ENCODE measurements at regions not wholly inside any gene's neighbourhood (a gene's known extent, or its start where the extent isn't known, plus 50 kb on each side); places are given as distances from the start of the nearest gene placed in this dataset.
"Not testable (repeated sequence)": the region's sequence is repeated elsewhere in the genome, so short reads cannot be mapped to it uniquely, and the experiment has no call there.

- no peak for DNase-seq
These were observed 218.0 kb downstream of the RBM26 start for GRCh38 chr13:79187917-79188690.

GRCh38 chr13:79185580-79185979 lies 220.5 kb downstream of the RBM26 start:
- DNase-seq: no peak

GRCh38 chr13:79183231-79183630 lies 222.8 kb downstream of the RBM26 start:
- no peak for DNase-seq

- DNase-seq: not testable (repeated sequence)
These were observed 232.4 kb downstream of the RBM26 start for GRCh38 chr13:79173691-79174090.

GRCh38 chr13:79172924-79173323 lies 233.1 kb downstream of the RBM26 start:
- DNase-seq: not testable (repeated sequence)

- no peak for DNase-seq
These were observed 234.7 kb downstream of the RBM26 start for GRCh38 chr13:79171141-79172061.

- no peak for DNase-seq
These were observed 245.2 kb downstream of the RBM26 start for GRCh38 chr13:79160818-79161217.

- no peak for DNase-seq
These were observed 250.2 kb downstream of the RBM26 start for GRCh38 chr13:79155883-79156282.

GRCh38 chr13:79149210-79149609 lies 256.8 kb downstream of the RBM26 start:
- DNase-seq: no peak

- no peak for DNase-seq
These were observed 265.0 kb downstream of the RBM26 start for GRCh38 chr13:79141082-79141481.

GRCh38 chr13:79128158-79128557 lies 277.9 kb downstream of the RBM26 start:
- no peak for DNase-seq

- DNase-seq: no peak
These were observed 279.3 kb downstream of the RBM26 start for GRCh38 chr13:79126706-79127105.

GRCh38 chr13:79124183-79124582 lies 281.9 kb downstream of the RBM26 start:
- DNase-seq: no peak

GRCh38 chr13:79121286-79121685 lies 284.8 kb downstream of the RBM26 start:
- peak; percentile 4 for DNase-seq

- DNase-seq: no peak
These were observed 286.4 kb downstream of the RBM26 start for GRCh38 chr13:79119578-79120107.

GRCh38 chr13:79112016-79112415 lies 294.0 kb downstream of the RBM26 start:
- DNase-seq: no peak

GRCh38 chr13:79108914-79109643 lies 297.0 kb downstream of the RBM26 start:
- DNase-seq: peak; percentile 28

GRCh38 chr13:79098596-79098995 lies 307.5 kb downstream of the RBM26 start:
- no peak for DNase-seq

GRCh38 chr13:79097201-79097600 lies 308.9 kb downstream of the RBM26 start:
- DNase-seq: no peak

GRCh38 chr13:79096099-79096498 lies 310.0 kb downstream of the RBM26 start:
- no peak for DNase-seq

GRCh38 chr13:79090552-79091124 lies 315.4 kb downstream of the RBM26 start:
- DNase-seq: no peak

GRCh38 chr13:79084802-79085424 lies 321.1 kb downstream of the RBM26 start:
- DNase-seq: no peak
